ENCODE measurements at regions not wholly inside any gene's neighbourhood (a gene's known extent, or its start where the extent isn't known, plus 50 kb on each side); places are given as distances from the start of the nearest gene placed in this dataset.

DNA sequence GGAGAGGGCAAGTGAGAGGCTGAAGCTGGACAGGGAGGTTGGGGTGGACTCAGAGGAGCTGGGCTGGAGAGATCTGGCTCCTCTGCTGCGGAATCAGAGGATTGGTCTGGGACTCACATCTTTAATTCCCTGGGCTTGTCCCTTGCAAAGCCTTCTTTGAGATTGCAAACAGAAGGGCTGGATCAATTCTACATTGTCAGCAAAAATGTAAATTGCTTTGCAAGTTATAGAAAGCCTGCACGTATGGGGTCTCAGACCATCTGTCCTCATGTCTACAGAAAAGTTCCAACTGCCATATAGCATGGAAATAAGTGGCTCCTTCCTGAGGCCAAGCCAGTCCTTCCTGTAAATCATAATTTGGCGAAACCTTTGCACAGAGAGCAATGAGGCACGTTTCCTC is 449.6 kb downstream of the UBE2NL start:
- DNase-seq (ENCODE audit: low read depth), result no peak
- no peak overlapping the region for H3K4me3 ChIP-seq (ENCODE audit: low read depth, low read length)
- TF ChIP-seq, protein P1, sequence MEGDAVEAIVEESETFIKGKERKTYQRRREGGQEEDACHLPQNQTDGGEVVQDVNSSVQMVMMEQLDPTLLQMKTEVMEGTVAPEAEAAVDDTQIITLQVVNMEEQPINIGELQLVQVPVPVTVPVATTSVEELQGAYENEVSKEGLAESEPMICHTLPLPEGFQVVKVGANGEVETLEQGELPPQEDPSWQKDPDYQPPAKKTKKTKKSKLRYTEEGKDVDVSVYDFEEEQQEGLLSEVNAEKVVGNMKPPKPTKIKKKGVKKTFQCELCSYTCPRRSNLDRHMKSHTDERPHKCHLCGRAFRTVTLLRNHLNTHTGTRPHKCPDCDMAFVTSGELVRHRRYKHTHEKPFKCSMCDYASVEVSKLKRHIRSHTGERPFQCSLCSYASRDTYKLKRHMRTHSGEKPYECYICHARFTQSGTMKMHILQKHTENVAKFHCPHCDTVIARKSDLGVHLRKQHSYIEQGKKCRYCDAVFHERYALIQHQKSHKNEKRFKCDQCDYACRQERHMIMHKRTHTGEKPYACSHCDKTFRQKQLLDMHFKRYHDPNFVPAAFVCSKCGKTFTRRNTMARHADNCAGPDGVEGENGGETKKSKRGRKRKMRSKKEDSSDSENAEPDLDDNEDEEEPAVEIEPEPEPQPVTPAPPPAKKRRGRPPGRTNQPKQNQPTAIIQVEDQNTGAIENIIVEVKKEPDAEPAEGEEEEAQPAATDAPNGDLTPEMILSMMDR (conservative IDR thresholded peaks at IDR 0.05; ENCODE audit: low read depth, low read length), result no peak

DNA sequence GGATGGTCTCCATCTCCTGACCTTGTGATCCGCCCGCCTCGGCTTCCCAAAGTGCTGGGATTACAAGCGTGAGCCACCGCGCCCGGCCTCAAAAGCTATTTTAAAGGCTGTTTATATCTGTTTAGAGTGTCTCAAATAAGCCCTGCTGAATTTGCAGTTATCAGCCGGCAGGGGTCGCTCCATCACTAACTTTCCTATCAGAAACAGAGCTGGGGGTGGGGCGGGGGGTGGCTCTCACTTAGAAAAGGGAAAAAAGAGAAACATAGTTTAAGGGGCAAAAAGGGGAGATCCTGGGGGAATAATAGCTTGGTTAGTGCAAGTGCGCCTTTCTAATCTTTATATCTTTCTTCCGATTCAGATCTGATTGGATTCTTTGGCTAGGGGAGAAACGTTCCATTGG is 450.7 kb downstream of the UBE2NL start:
- DNase-seq (ENCODE audit: low read depth), result no peak
- TF ChIP-seq, protein P1 (conservative IDR thresholded peaks at IDR 0.05; ENCODE audit: low read depth, low read length), result peak; percentile 15
- no peak overlapping the region for H3K4me3 ChIP-seq (ENCODE audit: low read depth, low read length)

DNA sequence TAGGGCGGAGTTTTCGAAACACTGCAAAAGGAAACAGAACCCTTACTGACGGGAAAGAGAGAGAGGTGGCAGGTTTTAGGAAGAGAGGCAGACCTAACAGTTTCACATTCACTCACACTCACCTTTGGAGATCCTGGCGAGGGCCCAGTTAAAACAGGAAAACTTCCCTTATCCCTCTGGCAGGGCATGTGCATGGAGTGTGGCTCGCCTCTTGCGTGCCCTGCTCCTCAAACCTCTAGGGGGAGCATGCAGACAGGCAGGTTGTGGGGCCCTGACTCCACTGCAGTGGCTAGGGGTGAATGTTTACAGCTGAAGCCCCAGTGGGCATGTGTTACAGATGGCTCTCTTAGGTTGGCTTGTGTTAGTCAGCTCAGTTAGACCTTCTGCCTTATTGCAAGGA is 451.5 kb downstream of the UBE2NL start:
- no peak overlapping the region for H3K4me3 ChIP-seq (ENCODE audit: low read depth, low read length)
- DNase-seq (ENCODE audit: low read depth), result no peak
- TF ChIP-seq, protein P1 (conservative IDR thresholded peaks at IDR 0.05; ENCODE audit: low read depth, low read length), result no peak

DNA sequence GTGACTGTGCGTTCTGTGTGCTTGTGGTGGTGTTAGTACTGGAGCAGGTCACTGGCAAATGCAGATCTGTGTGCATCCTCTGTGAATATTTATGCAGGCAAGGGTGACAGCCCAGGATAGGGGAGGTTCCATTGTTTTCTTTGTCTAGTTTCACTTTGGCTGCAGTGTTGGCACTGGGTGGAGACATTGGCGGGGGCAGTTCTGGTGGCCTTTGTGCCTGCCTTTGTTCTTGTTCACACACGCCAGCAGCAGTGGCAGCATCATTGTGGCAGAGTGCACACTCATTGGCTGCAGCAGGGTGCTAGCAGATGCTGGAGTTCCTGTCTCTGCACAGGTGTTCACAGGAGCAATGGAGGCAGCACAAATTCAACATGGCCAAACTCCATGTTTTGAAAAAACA is 495.3 kb downstream of the UBE2NL start:
- H3K4me3 ChIP-seq (ENCODE audit: low read depth, low read length), result no peak overlapping the region
- TF ChIP-seq, protein P1 (conservative IDR thresholded peaks at IDR 0.05; ENCODE audit: low read depth, low read length), result no peak
- no peak for DNase-seq (ENCODE audit: low read depth)

DNA sequence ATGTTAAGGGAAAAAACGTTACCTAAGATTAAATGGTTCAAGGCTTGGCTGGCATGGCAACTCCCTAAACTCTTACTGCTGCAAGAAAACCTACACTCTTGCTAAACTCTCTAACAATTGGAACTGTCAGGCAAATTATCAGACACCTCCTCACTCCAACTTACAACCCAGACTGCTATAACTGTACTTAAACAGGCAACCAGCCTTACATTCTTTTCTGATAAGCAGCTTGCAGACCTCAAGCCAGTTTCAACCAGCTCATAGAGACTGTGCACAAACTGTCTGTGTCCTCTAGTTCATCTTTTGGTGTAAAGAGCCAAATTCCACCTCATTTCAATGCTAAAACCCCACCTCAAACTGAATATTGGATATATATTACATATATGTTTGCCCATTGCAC is 504.9 kb downstream of the UBE2NL start:
- TF ChIP-seq, protein P1 (conservative IDR thresholded peaks at IDR 0.05; ENCODE audit: low read depth, low read length), result no peak
- no peak overlapping the region for H3K4me3 ChIP-seq (ENCODE audit: low read depth, low read length)
- no peak for DNase-seq (ENCODE audit: low read depth)

Data from epithelial cell of proximal tubule (primary cell).